Endodermal cell (in vitro differentiated cells): ENCODE measurements at regions not wholly inside any gene's neighbourhood (a gene's known extent, or its start where the extent isn't known, plus 50 kb on each side); places are given as distances from the start of the nearest gene placed in this dataset.

Experiments
- DNase-seq: peaks from one replicate; pipeline ENCODE4 v3.0.0-alpha.2; 2017
- H3K27ac ChIP-seq: 2 replicates; pipeline ENCODE4 v1.5.1; 2013; ENCODE audit warnings: mild to moderate bottlenecking, low read depth, low read length, moderate library complexity
- H3K27me3 ChIP-seq: 2 replicates; pipeline ENCODE4 v1.6.1; 2013; ENCODE audit warnings: mild to moderate bottlenecking, low read length, moderate library complexity; ENCODE audit not compliant: insufficient read depth, control insufficient read depth, poor library complexity, severe bottlenecking
- H3K36me3 ChIP-seq: 2 replicates; pipeline ENCODE4 v1.7.0; 2013; ENCODE audit warnings: mild to moderate bottlenecking, low read length, moderate library complexity; ENCODE audit not compliant: control insufficient read depth, insufficient read depth
- H3K4me1 ChIP-seq: one replicate; pipeline ENCODE4 v1.7.0; 2013; ENCODE audit warnings: low read length; ENCODE audit not compliant: control insufficient read depth, insufficient read depth
- H3K4me3 ChIP-seq: 2 replicates; pipeline ENCODE4 v1.5.1; 2013; ENCODE audit warnings: mild to moderate bottlenecking, low read length, moderate library complexity
- H3K9ac ChIP-seq: 2 replicates; pipeline ENCODE4 v1.6.1; 2013; ENCODE audit warnings: mild to moderate bottlenecking, low read length, moderate library complexity; ENCODE audit not compliant: poor library complexity, severe bottlenecking; ENCODE audit errors: extremely low read depth
- H3K9me3 ChIP-seq: 2 replicates; pipeline ENCODE4 v1.6.1; 2013; ENCODE audit warnings: mild to moderate bottlenecking, low read length, moderate library complexity; ENCODE audit not compliant: control insufficient read depth
- H3K27ac Mint-ChIP-seq: 2 replicates; pipeline ENCODE4 v1.8.0; 2020; ENCODE audit warnings: mixed read lengths
- H3K27me3 Mint-ChIP-seq: 2 replicates; pipeline ENCODE4 v1.8.0; 2021; ENCODE audit warnings: mild to moderate bottlenecking, mixed read lengths; ENCODE audit not compliant: insufficient read depth
- H3K36me3 Mint-ChIP-seq: 2 replicates; pipeline ENCODE4 v1.8.0; 2020; ENCODE audit warnings: low read depth, mixed read lengths
- H3K4me1 Mint-ChIP-seq: 2 replicates; pipeline ENCODE4 v1.8.0; 2020; ENCODE audit warnings: mixed read lengths
- H3K4me3 Mint-ChIP-seq: 2 replicates; pipeline ENCODE4 v1.8.0; 2020; ENCODE audit warnings: mild to moderate bottlenecking, moderate library complexity, mixed read lengths
- H3K9me3 Mint-ChIP-seq: 2 replicates; pipeline ENCODE4 v1.8.0; 2020; ENCODE audit warnings: mild to moderate bottlenecking, mixed read lengths
- WGBS, 2 experiments: methylation state at CpG; one replicate each; pipeline versions ENCODE4 v1.1.5 to v1.1.7; 2013; ENCODE audit warnings: missing lambda C conversion rate in 2 of 2, mixed read lengths in 1 of 2; ENCODE audit not compliant: insufficient coverage in 1 of 2, insufficient read length in 1 of 2; 5-methylcytosine and 5-hydroxymethylcytosine counted together
- TF ChIP-seq, protein P1 (sequence below): fragments of 200-600 bp; sonication (generic); conservative IDR thresholded peaks from 2 replicates; pipeline ENCODE4 v1.5.0; 2021; ENCODE audit warnings: antibody characterized with exemption, mild to moderate bottlenecking

DNA sequence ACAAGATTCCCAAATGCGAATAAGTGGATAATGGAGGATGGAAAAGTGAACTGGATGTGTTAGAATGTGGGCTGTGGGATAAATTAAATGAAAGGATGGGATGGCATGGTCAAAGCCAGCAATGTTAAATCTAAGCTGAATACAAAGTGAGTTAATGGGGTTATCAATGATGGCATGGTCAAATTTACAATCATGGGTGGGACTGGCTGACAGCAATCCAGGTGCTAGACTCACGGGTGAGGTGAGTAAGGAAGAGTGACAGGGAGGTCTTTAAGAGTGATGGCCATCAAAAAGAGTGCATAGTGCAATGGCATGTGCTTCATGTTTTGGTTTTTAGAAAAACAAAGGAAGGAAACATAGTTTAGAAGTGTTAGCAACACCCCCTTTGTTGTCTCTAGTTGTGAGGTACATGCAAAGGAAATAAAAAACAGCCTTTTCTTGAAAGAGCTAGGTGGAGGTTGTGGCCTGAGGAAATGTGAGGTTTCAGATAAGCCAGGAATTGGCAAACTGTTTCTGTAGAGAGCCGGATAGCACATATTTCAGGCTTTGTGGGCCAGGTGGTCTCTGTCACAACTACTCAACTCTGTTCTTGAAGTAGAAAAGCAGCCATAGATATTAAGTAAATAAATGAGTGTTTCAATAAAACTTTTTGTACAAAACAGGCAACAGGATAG, 328.7 kb downstream of the RPL10L start:
- TF ChIP-seq, protein P1, sequence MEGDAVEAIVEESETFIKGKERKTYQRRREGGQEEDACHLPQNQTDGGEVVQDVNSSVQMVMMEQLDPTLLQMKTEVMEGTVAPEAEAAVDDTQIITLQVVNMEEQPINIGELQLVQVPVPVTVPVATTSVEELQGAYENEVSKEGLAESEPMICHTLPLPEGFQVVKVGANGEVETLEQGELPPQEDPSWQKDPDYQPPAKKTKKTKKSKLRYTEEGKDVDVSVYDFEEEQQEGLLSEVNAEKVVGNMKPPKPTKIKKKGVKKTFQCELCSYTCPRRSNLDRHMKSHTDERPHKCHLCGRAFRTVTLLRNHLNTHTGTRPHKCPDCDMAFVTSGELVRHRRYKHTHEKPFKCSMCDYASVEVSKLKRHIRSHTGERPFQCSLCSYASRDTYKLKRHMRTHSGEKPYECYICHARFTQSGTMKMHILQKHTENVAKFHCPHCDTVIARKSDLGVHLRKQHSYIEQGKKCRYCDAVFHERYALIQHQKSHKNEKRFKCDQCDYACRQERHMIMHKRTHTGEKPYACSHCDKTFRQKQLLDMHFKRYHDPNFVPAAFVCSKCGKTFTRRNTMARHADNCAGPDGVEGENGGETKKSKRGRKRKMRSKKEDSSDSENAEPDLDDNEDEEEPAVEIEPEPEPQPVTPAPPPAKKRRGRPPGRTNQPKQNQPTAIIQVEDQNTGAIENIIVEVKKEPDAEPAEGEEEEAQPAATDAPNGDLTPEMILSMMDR = no peak
- WGBS, 2 experiments = 71 to 83% methylated on average over 1 to 3 of the region's 3 CpGs
- peak; percentile 50 for DNase-seq
- Mint-ChIP-seq H3K27ac (no peak overlapping the region), H3K27me3 (peaks cover 23% of the 10 kb centered on the region), H3K36me3 (no peaks in the 10 kb centered on the region), H3K4me3 (no peak overlapping the region), H3K9me3 (no peaks in the 10 kb centered on the region), H3K4me1 (peaks cover 21% of the 10 kb centered on the region)
- H3K9me3 ChIP-seq = no peaks in the 10 kb centered on the region
- no peaks in the 10 kb centered on the region for H3K36me3 ChIP-seq
- H3K9ac ChIP-seq = no peak overlapping the region
- H3K4me1 ChIP-seq = peaks cover 7% of the 10 kb centered on the region
- H3K27me3 ChIP-seq = no peaks in the 10 kb centered on the region
- no peak overlapping the region for H3K4me3 ChIP-seq
- H3K27ac ChIP-seq = no peak overlapping the region

DNA sequence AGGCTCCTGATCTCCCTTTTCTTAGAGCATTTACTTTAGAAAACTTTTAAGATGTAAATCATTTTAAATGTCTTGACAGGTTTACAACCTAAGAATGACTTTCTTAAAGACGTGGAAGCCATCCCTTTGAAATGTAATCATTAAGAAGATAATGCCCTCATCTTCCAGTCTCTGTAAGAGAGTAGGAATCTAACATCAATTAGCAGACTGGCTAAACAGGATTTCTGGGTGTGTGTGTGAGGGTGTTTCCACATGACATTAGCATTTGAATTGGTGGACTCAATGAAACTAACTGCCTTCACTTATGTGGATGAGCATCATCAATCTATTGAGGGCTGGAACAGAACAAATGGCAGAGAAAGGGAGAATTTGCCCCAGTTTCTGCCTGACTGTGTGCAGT, 329.5 kb downstream of the RPL10L start:
- Histone ChIP-seq H3K27me3 (no peaks in the 10 kb centered on the region), H3K9me3 (no peaks in the 10 kb centered on the region), H3K36me3 (no peaks in the 10 kb centered on the region), H3K4me3 (no peak overlapping the region), H3K9ac (no peak overlapping the region), H3K4me1 (peaks cover 7% of the 10 kb centered on the region), H3K27ac (no peak overlapping the region)
- Mint-ChIP-seq H3K27me3 (peaks cover 24% of the 10 kb centered on the region), H3K36me3 (no peaks in the 10 kb centered on the region), H3K4me1 (peaks cover 21% of the 10 kb centered on the region), H3K9me3 (no peaks in the 10 kb centered on the region), H3K4me3 (no peak overlapping the region), H3K27ac (no peak overlapping the region)
- 0% methylated on average over 1 of the region's 1 CpG; no CpG with 5 or more reads in 1 of the 2 experiments for WGBS, 2 experiments
- TF ChIP-seq, protein P1 = no peak
- DNase-seq = peak; percentile 59

DNA sequence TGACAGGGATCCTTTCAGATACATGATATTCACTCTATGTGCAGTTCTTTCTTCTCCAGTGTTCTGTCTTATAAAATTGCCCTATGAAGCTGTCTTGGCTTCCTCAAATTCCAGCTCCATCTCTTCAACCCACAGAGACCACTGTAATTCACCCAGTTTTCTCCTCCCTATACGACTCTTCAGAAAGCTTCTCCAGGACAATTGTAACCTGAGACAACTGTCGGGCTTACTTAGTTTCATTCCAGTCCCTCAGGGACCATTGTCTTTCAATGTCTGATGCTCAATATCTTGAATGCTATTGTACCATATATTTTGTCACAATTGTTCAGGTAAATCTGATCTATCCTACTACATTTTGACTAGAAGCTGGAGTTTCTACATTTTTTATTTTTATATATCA, 345.3 kb downstream of the RPL10L start:
- H3K27me3 Mint-ChIP-seq = peaks cover 4% of the 10 kb centered on the region
- WGBS, 2 experiments = 40 to 61% methylated on average over 2 of the region's 2 CpGs
- H3K4me3 Mint-ChIP-seq = no peak overlapping the region
- Histone ChIP-seq H3K27ac (no peak overlapping the region), H3K4me1 (no peaks in the 10 kb centered on the region), H3K27me3 (no peaks in the 10 kb centered on the region), H3K4me3 (no peak overlapping the region), H3K36me3 (no peaks in the 10 kb centered on the region), H3K9me3 (no peaks in the 10 kb centered on the region), H3K9ac (no peak overlapping the region)
- H3K36me3 Mint-ChIP-seq = no peaks in the 10 kb centered on the region
- TF ChIP-seq, protein P1 = no peak
- no peak overlapping the region for H3K27ac Mint-ChIP-seq
- no peak for DNase-seq
- H3K9me3 Mint-ChIP-seq = no peaks in the 10 kb centered on the region
- H3K4me1 Mint-ChIP-seq = no peaks in the 10 kb centered on the region
